ENCODE measurements at regions not wholly inside any gene's neighbourhood (a gene's known extent, or its start where the extent isn't known, plus 50 kb on each side); places are given as distances from the start of the nearest gene placed in this dataset.
"Not testable (repeated sequence)": the region's sequence is repeated elsewhere in the genome, so short reads cannot be mapped to it uniquely, and the experiment has no call there.

DNA sequence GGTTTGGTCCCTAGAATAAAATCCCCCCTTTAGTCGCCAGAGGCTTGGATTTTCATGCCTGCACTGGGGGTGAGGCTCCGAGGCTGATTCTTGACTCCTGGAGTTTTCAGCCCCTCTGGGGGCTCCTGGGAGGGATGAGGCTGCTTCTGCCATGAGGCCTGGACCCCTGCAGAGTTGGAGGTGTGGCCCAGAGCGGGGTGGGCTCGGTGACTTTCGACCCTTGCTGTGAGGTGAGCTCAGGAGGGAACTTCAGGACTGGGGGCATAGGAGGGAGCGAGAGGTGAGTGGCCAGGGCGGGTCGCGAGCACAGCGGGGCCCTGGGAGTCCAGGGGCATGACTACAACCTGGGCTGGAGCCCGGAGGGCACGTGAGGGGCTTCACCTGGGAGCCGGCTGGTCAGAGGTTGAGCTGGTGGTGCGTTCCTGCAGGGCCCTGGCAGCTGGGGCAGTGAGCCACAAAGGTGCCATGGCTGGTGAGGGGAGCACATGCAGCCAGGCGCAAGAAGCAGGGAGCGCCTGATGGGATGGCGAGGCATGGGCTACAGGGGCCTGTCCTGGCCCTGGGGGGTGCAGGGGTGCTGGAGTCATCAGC is 168.2 kb downstream of the KIF26A start:
- DNase-seq, result no peak

DNA sequence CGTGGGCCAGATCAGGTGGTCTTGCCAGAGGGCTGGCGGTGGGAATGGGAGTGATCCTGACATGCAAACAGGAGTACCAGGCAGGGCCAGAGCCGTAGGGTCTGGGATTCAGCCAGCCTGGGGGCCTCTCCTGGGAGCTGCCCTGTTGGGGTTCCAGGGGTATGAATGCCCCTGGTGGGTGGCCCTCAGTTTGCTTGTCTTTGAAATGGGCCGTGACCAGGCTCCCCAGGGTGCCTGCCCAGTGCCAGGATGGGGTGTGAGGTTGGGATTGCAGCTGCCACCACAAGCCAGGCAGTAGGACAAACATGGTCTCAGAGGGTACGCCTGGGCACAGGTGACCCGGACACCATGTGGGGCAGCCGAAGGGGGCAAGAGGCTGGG is 168.8 kb downstream of the KIF26A start:
- no peak for DNase-seq

DNA sequence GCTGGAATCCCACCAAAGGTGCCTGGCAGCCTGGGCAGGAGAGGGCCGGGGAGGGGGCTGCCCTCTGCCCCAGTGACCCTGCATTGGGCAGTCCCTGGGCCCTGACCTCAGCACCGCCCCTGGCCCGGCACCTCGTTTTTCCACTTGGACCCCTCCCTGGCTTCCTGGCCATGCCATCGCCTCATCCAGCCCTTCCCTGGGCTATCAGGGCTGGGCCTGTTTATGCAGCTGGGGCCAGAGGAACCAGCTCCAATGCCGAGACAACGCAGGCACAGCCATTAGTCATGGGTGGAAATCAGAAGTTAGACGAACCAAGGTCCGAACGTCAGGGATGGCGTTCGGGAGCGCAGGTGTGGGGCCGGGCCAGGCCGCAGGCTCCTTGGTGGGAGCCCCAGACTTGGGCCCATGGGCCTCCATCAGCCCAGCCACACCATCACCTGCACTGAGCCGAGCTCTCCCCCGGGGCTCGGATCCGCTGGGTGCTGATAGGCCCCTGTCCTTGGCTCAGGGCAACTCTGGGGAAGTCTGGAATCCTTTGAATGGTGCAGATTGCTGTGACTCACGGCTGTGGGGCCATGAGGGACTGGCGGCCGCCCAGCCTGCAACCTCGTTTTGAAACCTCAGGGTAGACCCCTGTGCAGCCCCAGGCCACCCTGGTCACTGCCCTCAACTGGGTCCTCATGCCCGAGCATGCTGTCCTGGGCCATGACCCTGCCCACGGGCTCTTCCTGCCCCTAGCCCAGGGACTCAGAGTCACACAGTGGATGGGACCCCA is 169.4 kb downstream of the KIF26A start:
- no peak for DNase-seq

DNA sequence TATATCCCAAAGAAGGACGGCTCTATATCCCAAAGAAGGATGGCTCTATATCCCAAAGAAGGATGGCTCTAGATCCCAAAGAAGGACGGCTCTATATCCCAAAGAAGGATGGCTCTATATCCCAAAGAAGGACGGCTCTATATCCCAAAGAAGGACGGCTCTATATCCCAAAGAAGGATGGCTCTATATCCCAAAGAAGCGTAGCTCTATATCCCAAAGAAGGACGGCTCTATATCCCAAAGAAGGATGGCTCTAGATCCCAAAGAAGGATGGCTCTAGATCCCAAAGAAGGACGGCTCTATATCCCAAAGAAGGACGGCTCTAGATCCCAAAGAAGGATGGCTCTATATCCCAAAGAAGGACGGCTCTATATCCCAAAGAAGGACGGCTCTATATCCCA is 170.1 kb downstream of the KIF26A start:
- not testable (repeated sequence) for DNase-seq

DNA sequence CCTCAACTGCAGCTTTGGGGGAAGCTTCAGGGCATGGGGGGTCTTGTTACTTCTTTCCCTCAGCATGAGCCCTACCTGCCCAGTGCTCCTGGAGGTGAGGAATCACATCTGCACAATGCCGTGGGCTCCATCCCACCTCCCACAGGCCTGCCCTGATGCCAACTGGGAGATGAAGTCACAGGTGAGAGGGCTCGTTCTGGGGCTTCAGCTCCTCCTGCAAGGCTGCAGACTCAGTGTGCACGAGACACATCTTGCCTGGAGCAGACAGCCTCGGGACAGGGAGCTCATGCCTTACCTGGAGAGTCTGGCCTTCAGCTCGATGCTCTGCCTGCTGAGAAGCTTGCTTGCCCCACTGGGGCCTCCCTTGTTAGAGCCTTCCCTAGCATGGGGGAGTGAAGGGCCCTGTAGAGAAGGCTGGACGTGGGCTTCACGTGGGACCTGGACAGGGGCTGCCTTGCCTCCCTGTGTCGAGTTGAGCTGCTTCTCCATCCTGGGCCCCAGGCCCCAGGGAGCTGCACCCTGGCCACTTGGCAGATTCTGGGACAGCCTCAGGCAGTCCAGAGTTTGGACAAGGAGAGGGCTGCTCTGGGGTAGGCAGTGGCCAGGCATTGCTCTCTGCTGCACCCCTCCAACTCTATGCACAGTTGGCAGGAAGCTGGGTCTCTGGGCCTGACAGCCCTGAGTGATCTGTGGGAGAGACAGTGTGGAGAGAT is 171.4 kb downstream of the KIF26A start:
- no peak for DNase-seq

DNA sequence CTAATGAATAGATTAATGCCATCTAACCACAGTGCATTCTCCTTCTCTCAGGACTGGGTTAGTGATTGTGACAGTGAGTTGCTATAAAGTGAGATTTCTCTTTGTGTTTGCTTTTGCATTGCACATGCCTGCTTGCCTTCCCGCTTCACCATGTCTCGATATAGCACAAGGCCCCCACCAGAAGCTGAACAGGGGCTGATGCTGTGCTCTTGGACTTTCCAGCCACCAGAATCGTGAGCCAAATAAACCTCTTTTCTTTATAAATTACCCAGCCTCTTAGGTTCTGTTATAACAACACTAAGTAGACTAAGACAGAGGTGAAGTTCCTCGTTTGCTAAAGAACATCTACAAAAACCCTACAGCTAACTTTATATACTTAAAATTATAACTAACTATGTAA is 173.0 kb downstream of the KIF26A start:
- no peak for DNase-seq

DNA sequence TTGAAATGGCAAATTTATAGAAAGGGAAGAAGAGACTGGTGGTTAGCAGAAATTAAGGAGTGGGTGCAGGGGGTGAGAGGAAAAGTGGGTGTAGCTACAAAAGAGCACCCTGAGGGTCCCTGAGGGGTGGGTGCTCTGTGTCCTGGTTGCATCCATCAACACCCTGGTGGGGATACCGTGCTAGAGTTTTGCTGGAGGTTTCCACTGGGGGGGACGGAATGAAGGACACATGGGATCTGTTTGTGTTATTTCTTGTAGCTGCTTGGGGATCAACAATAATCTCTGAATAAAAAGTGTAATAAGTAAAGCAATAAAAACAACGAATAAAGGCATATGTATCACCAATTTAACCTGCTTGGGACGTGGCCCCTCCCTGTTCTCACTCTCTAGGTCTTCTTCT is 175.3 kb downstream of the KIF26A start:
- no peak for DNase-seq

DNA sequence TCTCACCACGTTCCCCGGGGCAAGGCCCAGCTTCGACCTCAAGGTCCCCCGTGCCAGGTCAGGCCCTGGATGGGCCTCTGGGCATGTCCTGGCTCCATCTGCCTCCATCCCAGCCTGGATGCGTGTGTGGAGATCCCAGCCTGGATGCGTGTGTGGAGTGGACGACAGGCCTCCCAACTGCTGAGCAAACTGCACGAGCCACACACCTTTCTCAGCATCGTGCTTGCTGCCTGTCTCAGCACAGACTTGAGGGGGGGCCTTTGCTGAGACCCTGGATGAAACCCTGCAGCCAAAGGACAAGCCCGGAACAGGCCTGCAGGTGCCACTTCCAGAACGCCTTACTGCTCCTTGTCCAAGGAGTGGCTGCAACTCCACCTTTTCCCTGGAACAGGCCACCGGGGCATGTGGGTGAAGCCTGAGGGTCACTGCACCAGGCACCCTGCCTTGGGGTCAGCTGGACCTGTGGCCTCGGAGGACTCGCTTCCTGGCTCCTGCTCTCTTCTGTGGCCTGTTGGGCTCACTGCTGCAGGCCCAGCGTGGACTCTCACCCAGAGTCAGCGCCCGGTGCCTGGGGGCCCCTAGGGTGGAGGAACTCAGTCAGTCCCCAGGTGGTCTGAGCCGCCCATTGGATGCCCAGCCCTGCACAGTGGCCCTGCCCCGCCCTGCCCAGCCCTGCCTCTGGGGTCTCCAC is 176.0 kb downstream of the KIF26A start:
- no peak for DNase-seq

DNA sequence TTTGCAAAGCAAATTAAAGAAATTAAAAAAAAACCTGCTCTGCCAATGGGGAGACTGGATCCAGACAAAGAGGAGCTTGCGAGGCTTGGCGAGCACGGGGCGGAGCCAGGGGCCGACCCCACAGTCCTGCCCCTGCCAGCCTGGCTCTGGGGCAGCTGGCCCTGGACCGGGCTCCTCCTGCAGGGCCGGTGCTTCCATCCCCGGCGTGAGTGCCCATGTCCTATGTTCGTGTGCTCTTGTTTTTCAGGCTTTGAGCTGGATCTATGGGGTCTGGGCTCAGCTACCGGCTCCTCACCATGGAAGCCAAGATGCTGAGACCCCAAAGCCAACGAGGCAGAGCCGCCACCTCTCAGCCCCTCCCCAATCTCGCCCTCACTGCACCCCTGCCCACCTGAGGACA is 176.8 kb downstream of the KIF26A start:
- no peak for DNase-seq

DNA sequence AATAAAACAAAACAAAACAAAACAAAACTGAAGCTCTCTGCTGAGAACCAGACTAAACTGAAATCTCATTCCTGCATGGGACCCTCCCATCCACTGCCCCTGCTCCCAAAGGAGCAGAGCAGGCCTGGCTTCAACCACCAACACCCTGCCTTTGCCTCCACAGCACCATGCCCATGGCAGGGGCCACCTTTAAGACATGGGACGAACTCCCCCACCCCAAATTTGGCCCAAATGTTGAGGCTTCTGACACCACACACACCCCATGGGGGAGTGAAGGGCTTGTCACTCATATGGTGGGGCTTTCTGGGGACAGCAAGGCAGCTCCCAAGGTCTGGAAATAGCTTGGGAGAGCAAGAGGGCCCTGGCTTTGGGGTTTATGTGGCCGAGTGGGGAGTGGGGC is 177.2 kb downstream of the KIF26A start:
- no peak for DNase-seq

DNA sequence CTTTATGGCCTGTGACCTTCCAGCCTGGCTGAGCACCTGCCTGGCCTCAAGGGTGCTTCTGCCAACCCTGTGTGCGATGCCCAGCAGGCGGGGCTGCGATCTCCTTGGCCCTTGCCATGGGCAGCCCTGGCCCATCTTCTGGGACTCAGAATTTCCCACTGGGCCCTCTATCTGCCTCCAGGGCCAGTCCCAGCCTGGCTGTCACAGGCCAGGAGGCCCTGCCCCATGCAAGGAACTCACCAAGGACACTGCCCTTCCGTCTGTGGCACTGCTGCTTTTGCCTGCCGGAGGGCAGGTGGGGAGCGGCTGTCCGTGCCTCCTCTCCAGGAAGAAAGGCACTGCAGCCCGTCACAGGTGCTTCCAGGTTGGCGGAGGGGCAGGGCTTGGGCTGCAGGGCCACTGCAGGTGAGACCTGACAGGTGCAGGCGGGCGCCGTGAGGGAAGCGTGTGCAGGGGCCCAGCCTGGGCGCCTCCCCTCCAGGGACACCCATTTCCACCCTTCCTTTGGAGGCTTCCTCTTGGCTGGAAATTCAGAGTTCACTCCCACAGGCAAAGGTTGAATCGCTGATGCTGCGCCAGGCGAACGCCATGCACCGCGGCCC is 177.8 kb downstream of the KIF26A start:
- DNase-seq, result no peak

DNA sequence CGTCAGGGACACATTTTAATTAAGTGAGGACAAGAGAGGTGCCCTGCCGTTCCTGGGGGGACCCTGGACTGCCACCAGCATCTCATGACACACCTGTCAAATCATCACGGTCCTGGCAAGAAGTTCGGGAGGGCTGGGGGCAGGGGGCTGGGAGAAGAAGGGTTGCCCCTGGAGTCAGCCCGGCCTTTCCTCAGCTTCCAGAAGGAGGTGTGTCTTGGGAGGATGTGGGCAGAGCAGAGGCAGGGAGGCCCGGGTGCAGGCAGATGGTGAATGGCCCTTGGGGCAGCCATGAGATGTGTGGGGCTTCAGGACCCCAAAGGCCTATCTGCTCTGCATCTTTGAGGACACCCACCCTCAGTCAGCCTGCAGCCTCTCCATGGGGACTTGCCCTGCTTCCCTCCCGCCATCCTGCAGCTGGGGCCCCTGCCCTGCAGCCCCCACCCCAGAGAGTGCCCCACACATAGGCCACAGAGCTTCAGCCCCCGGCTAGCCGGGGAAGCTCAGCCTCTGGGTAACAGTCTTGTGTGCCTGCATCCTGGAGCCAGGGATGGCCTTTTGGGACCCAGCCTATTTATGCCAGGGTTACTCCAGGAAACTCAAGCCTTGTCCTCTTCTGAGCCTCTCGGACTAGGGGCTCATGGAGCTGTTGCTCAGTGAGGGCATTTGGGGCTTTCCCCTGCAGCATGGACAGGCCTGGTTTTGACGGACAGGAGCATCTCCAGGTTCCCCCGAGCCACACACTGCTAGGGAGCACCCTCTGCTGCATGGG is 178.5 kb downstream of the KIF26A start:
- no peak for DNase-seq

DNA sequence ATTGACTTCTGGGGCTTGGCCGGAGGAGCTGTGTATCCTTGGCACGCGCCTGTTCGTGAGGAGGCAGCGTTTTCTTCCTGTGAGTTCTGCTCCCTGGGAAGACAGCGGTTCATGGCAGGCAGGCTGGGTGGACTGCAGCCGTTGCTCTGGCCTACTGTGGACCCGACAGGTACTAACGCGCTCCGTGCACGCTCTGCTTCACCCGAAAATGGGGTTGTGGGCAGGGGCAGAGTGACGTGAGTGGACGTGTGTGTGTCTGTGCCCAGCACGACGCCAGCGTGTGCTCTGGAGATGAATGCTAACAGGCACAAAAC is 179.1 kb downstream of the KIF26A start:
- no peak for DNase-seq

DNA sequence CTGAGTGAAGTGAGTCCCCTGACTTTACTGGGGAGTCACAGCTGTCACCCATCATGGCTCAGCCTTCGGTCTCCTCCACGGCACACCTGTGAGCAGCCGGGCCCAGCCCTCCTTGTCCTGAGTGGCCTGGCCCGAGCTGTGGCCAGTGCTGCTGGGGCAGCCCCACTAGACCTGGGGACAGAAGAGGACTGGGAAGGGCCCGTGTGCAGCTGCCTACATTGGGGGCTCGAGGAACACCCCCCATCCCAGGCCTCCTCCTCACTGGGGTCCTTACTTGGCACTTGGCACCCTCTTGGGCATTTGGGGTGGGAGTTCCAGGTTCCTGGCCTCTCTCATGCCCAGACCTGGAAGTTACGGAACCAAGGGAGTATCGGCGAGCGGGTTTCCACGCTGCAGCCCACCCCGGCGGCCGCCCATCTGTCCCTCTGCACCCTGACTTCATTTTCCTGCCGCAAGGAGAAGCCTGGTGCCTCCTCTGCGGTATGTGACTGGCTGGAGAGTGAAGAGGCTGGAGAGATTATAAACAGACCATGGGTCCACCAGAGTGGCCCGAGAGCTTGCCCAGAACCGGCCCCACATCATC is 179.7 kb downstream of the KIF26A start:
- no peak for DNase-seq

DNA sequence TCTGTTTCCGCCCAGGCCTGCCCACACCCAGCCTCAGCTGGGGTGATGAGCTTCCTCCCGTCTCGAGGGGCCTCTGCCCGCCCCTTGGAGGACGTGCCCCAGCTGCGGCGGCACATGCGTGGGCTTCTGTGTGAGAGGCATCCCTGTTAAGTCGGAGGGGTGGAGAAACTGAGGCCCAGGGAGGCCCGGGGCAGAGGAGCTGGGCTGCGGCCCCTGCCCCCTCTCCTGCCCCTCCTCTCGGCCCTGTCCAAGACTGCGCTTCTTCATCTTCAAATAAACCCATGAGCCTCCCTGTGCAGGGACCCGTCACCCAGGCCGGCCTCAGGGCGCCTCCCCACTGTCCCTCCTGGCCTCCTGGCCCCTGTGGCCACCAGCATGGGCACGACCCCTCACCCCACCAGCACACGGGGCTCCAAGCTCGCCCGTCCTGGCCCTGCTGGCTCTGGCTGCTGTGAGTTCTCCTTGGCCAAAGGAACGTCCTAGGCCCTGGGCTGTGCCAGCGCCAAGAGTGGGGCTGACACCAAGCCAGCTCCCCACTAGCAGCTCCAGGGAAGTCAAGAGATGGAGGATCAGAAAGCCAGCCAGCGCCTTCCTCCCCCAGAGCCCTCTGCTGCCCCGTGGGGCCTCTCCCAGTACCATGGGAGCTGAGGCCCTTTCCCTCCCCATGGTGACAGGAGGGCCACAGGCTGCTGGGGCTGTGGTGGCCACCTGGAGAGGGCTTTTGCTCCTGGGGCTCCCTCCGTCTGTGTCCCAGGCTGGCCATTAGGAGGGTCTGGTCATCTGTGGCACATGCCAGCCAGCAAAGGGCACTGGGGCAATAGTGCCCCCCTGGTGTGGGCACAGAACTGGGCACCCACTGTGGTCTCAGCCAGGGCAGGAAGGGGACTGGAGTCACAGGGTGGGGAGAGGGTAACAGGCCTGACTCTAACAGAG is 180.4 kb downstream of the KIF26A start:
- no peak for DNase-seq

DNA sequence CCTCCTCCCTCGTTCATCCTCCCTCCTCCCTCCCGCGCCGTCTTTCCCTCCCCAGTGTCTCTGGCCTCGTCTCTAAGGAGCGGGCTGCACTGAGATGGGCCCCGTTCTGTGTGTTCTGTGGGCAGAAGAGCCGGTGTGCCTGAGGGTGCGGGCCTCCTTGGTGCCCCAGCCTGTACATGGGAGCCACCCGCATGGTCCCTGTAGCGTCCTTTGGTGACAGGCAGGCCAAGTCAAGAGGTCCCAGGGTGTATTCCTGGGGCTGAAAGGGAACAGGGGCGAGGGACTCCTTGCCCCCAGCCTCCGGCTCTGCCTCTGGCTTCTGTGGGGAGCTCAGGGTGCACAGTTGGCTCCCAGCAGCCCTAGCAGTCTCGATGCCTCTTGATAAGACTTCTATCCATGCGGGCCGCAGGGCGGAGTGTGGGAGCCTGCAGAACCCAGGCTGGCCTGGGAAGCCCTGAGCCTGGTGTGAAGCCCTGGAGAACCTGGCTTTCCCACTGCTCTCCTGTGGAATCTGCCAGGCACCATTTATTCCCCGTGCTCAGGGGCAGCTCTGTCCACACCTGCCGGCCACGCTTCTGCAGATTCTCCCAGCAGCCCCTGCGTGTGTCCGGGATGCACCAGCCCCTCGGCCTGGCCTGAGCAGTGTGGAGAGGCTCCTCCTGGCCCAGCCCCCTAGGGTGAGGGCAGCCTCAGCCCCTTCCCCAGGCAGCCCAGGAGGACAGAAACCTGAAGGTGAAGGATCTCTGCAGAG is 181.3 kb downstream of the KIF26A start:
- DNase-seq, result no peak

DNA sequence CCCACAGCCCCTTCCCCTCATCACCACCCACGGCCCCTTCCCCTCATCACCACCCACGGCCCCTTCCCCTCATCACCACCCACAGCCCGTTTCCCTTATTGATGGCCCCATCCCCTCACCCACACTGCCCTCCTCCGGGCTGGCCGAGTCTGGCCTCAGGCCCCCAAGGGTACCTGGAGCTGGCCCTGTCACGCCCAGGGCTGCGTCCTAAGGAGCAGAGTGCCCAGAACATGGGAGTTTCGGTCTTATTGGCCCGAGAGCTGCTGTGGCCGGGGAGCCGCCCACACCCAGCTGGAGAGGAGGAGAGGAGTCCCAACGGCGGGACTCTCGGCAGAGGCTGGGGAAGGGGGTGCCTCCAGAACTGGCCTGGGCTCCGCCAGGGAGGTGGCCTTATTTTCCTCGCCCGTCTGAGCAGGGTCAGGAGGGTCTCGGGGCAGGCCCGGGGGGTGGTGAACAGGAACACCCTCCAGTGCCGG is 182.3 kb downstream of the KIF26A start:
- no peak for DNase-seq

DNA sequence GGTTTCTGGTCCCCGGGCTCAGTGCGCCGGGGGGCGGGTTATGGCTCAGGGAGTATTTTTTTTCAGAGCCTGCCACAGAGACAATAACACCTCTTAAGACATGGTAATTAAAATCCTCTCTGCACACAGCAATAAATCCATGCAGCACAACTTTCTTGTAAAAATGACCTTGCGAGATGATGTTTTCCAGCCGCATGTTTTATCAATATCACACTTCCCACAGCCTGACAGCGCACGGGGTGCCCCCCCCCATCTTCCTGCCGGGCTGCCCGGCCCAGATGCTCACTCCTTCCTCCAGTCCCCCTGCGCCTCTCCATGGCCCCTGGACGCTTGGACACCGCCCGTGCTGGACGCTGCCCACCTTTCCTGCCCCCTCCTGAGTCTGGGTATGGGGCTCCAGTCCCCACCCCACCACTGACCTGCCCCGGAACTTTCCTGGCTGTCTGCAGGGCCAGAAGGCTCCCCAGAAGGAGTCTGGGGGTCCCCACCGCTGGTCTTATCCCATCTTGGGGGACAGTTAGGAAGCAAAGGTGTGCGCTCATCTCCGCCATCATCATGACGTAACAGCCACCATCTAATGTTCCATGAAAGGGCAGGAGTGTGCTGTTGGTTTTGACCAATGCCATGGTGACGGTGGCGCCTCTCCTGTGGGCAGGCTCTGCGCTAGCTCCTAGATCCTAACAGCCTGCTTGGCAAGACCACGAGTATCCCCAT is 182.9 kb downstream of the KIF26A start:
- no peak for DNase-seq

DNA sequence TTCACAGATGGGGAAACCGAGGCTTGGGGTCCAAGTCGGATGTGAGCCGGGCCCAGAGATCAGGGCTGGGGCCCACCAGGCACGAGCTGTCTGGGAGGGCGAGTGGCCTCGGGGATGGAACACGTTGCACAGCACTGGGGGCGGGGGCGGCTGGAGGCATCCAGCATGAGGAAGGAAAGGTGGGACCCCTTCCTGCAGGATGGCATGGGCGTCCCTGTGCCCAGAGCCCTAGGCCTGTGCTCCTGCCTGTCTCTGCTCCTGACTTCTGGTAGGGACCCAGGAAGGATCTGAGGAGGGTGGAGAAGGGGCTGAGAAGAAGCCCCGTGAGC is 183.4 kb downstream of the KIF26A start:
- no peak for DNase-seq

All from NCI-H1092 (cell line).